GM21390 (cell line): ENCODE measurements at regions not wholly inside any gene's neighbourhood (a gene's known extent, or its start where the extent isn't known, plus 50 kb on each side); places are given as distances from the start of the nearest gene placed in this dataset.

Experiments used
- ATAC-seq: cut with Tn5 transposase; IDR thresholded peaks from one replicate; pipeline ENCODE4 v1.9.1; 2021; ENCODE audit not compliant: unreplicated experiment

GRCh38 chr2:33859811-33860461, 260.8 kb upstream of the FAM98A start:
- ATAC-seq: no peak

GRCh38 chr2:33859176-33859575, 260.1 kb upstream of the FAM98A start:
- ATAC-seq: no peak

- no peak for ATAC-seq
Measured at GRCh38 chr2:33848486-33848885, 249.4 kb upstream of the FAM98A start.

GRCh38 chr2:33839791-33840190, 240.7 kb upstream of the FAM98A start:
- no peak for ATAC-seq

- ATAC-seq: no peak
Measured at GRCh38 chr2:33836628-33837027, 237.5 kb upstream of the FAM98A start.

- ATAC-seq: no peak
Measured at GRCh38 chr2:33835911-33836310, 236.8 kb upstream of the FAM98A start.

DNA sequence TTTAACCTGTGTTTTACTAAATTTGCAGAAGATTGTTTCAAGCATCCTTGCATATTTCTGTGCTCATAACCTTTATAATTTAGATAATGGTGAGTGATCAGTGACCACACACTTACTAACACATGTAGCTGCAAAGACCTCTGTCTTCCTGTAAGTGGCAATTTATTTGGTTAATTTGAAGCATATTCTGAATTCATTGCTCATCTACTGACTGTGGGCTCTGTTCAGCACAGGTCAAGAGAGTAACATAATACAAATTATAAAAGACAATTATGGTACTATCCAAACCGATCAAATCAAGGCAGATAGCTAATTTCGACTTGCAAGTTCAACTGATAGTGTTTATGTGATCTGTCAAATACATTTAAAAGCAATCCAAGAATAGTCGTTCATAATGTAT, 223.9 kb upstream of the FAM98A start:
- no peak for ATAC-seq

DNA sequence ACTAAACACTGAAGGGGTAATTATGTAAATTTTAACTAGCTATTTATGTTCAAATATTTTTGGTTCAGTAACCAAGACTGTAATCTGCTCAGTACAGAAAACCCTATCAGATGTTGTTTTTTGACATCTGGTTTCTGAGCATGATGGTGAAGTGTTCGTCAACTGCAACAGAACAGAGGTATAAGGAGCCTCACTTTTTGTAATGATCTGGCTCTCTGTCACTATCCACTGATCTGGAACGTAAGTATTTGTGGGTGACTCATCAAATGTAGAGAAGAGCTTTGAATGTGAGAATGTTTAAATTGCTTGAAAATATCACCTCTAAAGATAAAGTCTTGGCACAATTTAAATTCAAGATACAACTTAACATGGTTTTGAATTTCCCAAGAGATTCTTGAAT, 213.6 kb upstream of the FAM98A start:
- no peak for ATAC-seq

- no peak for ATAC-seq
Measured at GRCh38 chr2:33810046-33810835, 211.1 kb upstream of the FAM98A start.

DNA sequence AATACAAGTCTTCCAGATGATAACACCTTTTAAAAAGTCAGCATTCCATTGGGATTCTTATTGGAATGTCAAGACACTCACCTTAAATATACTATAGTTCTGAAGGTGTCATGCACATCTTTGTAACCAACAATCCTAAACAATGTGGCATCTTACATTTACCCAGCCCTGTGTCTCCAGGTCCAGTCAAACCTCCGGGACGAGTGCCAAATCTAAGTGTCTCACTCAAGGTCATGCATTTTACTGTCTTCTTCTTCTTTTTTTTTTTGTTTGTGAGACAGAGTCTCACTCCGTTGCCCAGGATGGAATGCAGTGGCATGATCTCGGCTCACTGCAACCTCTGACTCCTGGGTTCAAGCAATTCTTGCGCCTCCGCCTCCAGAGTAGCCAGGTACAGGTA, 206.9 kb upstream of the FAM98A start:
- no peak for ATAC-seq

- no peak for ATAC-seq
Measured at GRCh38 chr2:33804155-33804554, 205.1 kb upstream of the FAM98A start.

DNA sequence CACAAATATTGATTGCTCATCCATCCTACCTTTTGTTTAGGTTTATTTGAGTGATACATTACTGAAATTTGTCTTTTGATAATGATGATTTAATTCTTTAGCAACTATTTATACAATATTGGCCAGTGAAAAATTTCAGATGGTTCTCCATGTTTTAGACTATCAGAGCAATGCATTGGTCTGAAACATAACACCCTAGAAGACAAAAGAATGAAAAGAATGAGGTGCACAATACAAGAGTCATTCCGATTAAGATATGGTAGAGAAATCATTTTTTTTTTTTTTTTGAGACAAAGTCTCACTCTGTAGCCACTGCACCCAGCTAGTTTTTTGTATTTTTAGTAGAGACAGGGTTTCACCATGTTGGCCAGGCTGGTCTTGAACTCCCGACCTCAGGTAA, 197.4 kb upstream of the FAM98A start:
- no peak for ATAC-seq

- no peak for ATAC-seq
Measured at GRCh38 chr2:33791625-33792024, 192.5 kb upstream of the FAM98A start.

DNA sequence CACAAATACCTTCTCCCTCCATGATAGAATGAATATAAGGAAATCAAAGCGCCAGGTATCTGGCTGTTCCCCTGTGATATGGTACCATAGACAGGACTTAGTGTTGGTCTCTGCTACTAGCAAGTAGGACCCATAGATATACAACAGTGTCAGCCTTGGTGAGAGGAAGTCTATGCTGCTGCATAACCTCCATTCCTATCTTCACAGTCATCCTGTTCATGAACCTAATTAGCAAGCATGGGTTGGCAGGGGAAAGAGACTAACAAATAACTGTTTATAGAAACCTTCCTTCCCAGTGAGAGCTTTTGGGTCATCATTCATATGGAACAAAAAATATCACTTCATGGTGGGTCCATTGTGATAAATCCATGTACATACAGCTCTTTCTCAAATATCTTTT, 188.9 kb upstream of the FAM98A start:
- ATAC-seq: no peak

DNA sequence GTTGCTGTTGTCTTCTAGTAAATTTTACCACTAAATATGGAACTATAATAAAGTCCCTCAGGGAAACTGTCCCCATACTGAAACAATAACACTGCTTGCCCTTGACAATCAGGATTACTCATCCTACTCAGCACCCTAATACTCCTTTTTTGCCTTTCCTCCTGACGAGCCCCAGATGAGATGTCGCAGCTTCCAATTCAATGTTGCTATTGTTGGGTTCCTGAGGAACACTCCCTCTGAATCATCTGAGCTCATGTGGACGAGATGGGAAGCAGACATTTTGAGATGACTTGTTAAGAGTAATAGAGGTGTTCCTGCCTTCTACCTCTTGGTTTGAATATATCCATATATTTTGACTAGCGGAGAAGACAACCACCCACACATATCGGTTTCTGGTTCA, 187.8 kb upstream of the FAM98A start:
- no peak for ATAC-seq

- ATAC-seq: peak; percentile 95
Measured at GRCh38 chr2:33785201-33786106, 186.4 kb upstream of the FAM98A start.

- peak; percentile 6 for ATAC-seq
Measured at GRCh38 chr2:33784488-33784887, 185.4 kb upstream of the FAM98A start.

- no peak for ATAC-seq
Measured at GRCh38 chr2:33782395-33783230, 183.5 kb upstream of the FAM98A start.

DNA sequence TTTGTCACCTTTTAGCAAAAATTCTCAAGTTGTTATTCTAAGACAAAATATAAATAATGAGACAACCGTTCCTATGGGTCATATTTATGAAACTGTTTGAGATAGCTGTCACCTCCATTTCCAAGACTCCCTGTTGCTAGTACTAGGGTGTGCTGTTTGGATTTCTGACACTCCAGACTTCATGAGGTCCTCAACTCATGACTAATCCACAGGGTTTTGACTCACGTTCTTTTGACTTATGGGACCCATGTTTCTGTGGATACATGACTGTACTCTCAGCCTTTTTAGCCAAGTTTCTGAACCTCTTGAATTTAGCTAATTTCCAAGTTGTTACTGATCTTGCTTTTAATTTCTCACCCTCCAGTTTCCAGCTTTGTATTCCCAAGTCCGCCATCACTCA, 178.7 kb upstream of the FAM98A start:
- no peak for ATAC-seq

DNA sequence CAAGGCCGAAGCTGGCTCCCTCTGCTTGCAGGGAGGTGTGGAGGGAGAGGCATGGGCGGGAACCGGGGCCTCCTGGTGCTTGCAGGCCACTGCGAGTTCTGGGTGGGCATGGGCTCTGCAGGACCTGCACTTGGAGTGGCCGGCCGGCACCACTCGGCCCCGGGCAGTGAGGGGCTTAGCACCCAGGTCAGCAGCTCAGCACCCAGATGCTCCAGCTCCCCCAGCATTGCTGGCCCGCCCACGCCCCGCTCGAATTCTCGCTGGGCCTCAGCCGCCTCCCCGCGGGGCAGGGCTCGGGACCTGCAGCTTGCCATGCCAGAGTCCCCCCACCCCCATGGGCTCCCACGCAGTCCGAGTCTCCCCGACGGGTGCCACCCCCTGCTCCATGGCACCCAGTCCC, 176.2 kb upstream of the FAM98A start:
- ATAC-seq: no peak

- ATAC-seq: no peak
Measured at GRCh38 chr2:33770023-33770422, 170.9 kb upstream of the FAM98A start.
